SK-N-SH (cell line): ENCODE measurements at regions not wholly inside any gene's neighbourhood (a gene's known extent, or its start where the extent isn't known, plus 50 kb on each side); places are given as distances from the start of the nearest gene placed in this dataset.

ENCODE experiments used
- EZH2phosphoT487 ChIP-seq: fragments of 200-600 bp; sonication (generic); IDR thresholded peaks from 2 replicates; pipeline ENCODE4 v1.6.1; 2017; ENCODE audit warnings: low read depth, mixed run types, mild to moderate bottlenecking, antibody characterized with exemption, moderate library complexity, borderline replicate concordance
- FOXM1 ChIP-seq: IDR thresholded peaks from 2 replicates; pipeline ENCODE4 v1.4.0; 2012; ENCODE audit warnings: low read depth, mild to moderate bottlenecking
- GABPA ChIP-seq: IDR thresholded peaks from 2 replicates; pipeline ENCODE4 v1.4.0; 2012; ENCODE audit warnings: low read depth, mild to moderate bottlenecking
- GATA2 ChIP-seq: sonication (generic); formaldehyde crosslinking; IDR thresholded peaks from 2 replicates; pipeline ENCODE4 v1.5.0; 2020; ENCODE audit warnings: mild to moderate bottlenecking, missing genetic modification reagents
- MEF2A ChIP-seq: IDR thresholded peaks from 2 replicates; pipeline ENCODE4 v1.4.0; 2012; ENCODE audit warnings: low read depth, borderline replicate concordance
- MXI1 ChIP-seq: IDR thresholded peaks from 2 replicates; pipeline ENCODE4 v1.6.1; 2012; ENCODE audit warnings: mild to moderate bottlenecking, low read depth, low read length, improper control_type of control experiment
- POLR2AphosphoS5 ChIP-seq: IDR thresholded peaks from 2 replicates; pipeline ENCODE4 v1.6.1; 2012; ENCODE audit warnings: low read depth, low read length
- RFX5 ChIP-seq: IDR thresholded peaks from 2 replicates; pipeline ENCODE4 v1.6.1; 2012; ENCODE audit warnings: mild to moderate bottlenecking, improper control_type of control experiment, low read length
- SMC3 ChIP-seq: IDR thresholded peaks from 2 replicates; pipeline ENCODE4 v1.6.1; 2012; ENCODE audit warnings: low read depth, low read length, improper control_type of control experiment
- TF ChIP-seq, protein P1 (sequence below): fragments of 200-600 bp; sonication (generic); IDR thresholded peaks from 2 replicates; pipeline ENCODE4 v1.6.1; 2017; ENCODE audit warnings: antibody characterized with exemption, mild to moderate bottlenecking, moderate library complexity
- TF ChIP-seq, protein P2 (sequence below): fragments of 150-350 bp; IDR thresholded peaks from 2 replicates; pipeline ENCODE4 v1.6.1; 2017; ENCODE audit warnings: antibody characterized with exemption, low read length, low read depth, borderline replicate concordance
- TF ChIP-seq, protein P3 (sequence below): IDR thresholded peaks from 2 replicates; pipeline ENCODE4; 2012

DNA sequence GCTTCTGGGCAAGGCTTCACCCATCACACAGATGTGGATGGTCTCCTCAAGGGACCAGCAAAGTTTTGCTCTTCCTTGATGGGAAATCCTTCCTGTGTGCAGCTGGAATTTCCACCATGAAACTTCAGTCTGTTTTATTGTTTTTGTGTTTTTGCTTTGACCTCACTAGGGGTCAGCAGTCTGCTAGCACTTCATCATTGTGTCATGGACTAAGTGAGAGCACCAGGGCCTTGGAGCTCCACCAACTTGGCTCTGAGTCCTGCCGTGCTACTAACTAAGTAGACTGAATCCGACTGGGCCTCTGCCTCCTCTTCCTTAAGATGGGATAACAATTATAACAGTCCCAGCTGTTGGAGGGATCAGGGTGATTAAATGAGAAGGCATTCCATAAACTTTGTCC is 305.8 kb upstream of the NCAM1 start:
- TF ChIP-seq POLR2AphosphoS5: no peak
- TF ChIP-seq SMC3: peak; percentile 21; the same call in 1 of the 2 replicates
- TF ChIP-seq, protein P1, sequence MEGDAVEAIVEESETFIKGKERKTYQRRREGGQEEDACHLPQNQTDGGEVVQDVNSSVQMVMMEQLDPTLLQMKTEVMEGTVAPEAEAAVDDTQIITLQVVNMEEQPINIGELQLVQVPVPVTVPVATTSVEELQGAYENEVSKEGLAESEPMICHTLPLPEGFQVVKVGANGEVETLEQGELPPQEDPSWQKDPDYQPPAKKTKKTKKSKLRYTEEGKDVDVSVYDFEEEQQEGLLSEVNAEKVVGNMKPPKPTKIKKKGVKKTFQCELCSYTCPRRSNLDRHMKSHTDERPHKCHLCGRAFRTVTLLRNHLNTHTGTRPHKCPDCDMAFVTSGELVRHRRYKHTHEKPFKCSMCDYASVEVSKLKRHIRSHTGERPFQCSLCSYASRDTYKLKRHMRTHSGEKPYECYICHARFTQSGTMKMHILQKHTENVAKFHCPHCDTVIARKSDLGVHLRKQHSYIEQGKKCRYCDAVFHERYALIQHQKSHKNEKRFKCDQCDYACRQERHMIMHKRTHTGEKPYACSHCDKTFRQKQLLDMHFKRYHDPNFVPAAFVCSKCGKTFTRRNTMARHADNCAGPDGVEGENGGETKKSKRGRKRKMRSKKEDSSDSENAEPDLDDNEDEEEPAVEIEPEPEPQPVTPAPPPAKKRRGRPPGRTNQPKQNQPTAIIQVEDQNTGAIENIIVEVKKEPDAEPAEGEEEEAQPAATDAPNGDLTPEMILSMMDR: 0 out of 2 replicates have a peak, but pooled peaks have one; percentile 11
- no peak for TF ChIP-seq GABPA
- no peak for TF ChIP-seq FOXM1
- TF ChIP-seq MXI1: no peak
- TF ChIP-seq MEF2A: no peak
- no peak for TF ChIP-seq RFX5
- TF ChIP-seq, protein P2, sequence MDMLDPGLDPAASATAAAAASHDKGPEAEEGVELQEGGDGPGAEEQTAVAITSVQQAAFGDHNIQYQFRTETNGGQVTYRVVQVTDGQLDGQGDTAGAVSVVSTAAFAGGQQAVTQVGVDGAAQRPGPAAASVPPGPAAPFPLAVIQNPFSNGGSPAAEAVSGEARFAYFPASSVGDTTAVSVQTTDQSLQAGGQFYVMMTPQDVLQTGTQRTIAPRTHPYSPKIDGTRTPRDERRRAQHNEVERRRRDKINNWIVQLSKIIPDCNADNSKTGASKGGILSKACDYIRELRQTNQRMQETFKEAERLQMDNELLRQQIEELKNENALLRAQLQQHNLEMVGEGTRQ: no peak
- no peak for TF ChIP-seq GATA2 (CRISPR knock-in tag)
- TF ChIP-seq, protein P3, sequence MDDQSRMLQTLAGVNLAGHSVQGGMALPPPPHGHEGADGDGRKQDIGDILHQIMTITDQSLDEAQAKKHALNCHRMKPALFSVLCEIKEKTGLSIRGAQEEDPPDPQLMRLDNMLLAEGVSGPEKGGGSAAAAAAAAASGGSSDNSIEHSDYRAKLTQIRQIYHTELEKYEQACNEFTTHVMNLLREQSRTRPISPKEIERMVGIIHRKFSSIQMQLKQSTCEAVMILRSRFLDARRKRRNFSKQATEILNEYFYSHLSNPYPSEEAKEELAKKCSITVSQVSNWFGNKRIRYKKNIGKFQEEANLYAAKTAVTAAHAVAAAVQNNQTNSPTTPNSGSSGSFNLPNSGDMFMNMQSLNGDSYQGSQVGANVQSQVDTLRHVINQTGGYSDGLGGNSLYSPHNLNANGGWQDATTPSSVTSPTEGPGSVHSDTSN: peak; percentile 75
- no peak for TF ChIP-seq EZH2phosphoT487
